HG02610 (cell line): ENCODE measurements at regions not wholly inside any gene's neighbourhood (a gene's known extent, or its start where the extent isn't known, plus 50 kb on each side); places are given as distances from the start of the nearest gene placed in this dataset.

Experiments
- ATAC-seq: cut with Tn5 transposase; IDR thresholded peaks from one replicate; pipeline ENCODE4 v1.9.1; 2021; ENCODE audit warnings: mild to moderate bottlenecking, moderate library complexity; ENCODE audit not compliant: unreplicated experiment

DNA sequence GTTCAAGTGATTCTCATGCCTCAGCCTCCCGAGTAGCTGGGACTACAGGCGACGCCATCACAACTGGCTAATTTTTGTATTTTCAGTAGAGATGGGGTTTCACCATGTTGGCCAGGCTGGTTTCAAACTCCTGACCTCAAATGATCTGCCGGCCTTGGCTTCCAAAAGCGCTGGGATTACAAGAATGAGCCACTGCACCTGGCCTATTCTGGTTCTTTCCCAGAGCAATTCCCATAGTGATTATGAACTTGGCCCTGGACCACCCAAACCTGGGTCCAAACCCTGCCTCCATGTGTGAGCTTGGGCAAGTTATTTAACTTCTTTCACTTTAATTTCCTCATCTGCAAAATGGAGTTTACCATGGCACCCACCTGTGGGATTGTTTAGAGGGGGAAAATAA, 61.5 kb upstream of the HEPHL1 start:
- no peak for ATAC-seq

DNA sequence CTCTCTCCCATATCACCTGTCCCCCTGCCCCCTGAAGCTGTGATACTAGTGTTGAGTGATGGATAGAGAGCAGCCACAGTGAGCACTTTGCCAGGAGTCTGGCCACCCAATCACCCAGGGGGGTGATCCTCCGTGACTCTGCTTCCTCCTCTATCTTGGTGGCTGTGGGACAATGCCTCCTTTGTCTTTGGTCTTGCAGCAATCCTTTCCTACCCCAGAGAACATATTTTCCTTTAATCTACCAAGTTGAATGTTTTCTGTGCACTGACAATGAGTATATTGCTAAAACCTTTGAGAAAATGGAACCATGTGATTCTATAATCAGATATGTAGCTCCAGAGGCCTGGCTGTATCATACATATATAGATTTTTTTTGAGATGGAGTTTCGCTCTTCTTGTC, 58.1 kb upstream of the HEPHL1 start:
- ATAC-seq = no peak

DNA sequence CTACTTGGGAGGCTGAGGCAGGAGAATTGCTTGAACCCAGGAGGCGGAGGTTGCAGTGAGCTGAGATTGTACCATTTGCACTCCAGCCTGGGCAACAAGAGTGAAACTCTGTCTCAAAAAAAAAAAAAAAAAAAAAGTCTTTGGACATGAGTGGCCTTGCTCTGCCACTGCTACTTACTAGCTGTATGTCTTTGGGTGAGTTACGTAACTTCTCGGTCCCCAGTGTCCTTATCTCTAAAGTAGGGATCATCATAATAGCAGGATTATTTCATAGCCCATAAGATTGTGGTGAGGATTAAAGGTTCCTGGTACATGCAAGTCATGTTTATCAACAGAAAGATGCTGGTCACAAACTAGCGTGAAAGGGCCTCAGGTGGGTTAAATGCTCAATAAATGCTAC, 53.9 kb upstream of the HEPHL1 start:
- ATAC-seq = no peak

DNA sequence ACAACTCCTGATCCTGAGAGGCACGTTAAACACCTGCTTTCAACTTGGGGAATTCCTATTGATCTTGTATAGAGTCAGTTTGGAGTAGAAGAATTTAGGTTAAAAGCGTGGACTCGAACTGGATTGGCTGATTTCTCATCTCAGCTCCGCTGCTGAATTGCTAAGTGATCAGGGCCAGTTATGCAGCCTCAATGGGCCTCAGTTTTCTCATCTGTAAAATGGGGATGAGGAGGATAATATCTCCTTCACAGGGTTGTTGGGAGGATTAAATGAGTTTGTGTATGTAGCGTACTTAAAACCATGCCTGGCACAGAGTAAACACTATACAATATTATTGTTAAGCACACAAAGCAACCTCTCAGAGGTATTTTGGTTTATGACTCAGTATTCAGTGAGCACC, 53.2 kb upstream of the HEPHL1 start:
- ATAC-seq = no peak

DNA sequence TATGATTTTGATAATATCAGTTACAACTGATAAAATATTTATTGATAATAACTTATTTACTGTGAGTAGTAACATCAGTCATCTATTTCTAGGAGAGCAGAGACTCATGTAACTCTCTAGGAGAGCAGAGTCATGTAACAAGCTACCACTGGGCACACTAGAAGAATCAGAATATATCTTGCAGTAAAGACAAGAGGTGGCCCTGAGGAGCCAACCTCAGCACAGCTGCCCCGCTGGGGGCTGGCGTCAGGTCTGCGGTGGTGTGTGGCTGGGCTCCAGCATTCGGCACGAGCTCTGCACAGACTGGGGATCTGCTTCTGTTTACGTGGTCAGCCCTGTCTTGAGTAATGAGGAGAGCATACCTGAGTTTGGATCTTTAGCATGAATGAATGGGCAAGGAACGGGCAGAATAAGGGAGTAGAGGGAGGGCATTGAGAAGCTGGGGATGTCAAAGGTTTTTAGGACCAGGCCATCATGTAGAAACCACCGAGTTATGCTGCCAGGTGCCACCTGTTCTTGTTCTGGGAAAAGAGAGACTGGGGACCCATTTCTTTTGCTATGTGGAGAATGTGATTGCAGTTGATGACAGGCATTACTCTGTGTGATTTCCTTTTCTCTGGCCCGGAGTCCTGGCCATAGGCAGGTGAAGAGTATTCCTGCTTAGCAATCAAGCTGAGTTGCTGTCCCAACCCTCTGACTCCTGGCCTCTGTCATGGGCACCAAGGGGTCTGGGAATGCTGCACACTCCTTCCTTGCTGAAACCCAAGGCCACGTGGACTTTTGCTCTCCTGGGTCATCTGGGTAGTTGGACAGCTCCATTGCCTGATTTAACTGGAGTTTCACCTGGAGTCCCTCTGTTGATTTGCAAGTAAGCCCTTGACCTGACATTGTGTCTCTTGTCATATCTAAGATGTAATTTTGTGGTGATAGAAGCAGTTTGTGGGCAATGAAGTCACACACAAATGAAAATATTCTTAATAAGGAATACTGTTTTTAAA, 50.9 kb upstream of the HEPHL1 start:
- no peak for ATAC-seq
